Panc1 (cell line): ENCODE measurements at regions not wholly inside any gene's neighbourhood (a gene's known extent, or its start where the extent isn't known, plus 50 kb on each side); places are given as distances from the start of the nearest gene placed in this dataset.

Experiments used
- CTCF ChIP-seq: fragments of 450-650 bp; IDR thresholded peaks from 2 replicates; pipeline ENCODE4 v1.5.1; 2017; ENCODE audit warnings: mild to moderate bottlenecking
- REST ChIP-seq, 2 experiments: IDR thresholded peaks; 2 replicates each; pipeline ENCODE4 v1.6.1; 2011 to 2012; ENCODE audit warnings: low read depth in 2 of 2, control low read depth in 1 of 2, low read length in 1 of 2, mild to moderate bottlenecking in 1 of 2, moderate library complexity in 1 of 2; ENCODE audit not compliant: insufficient read depth in 1 of 2
- SIN3A ChIP-seq: IDR thresholded peaks from 2 replicates; pipeline ENCODE4 v1.6.1; 2012; ENCODE audit warnings: low read depth, mild to moderate bottlenecking, low read length, moderate library complexity, borderline replicate concordance; ENCODE audit not compliant: insufficient read depth
- TCF7L2 ChIP-seq: IDR thresholded peaks from 2 replicates; pipeline ENCODE4 v1.6.1; 2011; ENCODE audit warnings: mild to moderate bottlenecking, low read depth, low read length, inconsistent platforms

GRCh38 chr15:61299075-61299763, 70.1 kb upstream of the RORA start:
- TF ChIP-seq CTCF = no peak
- no peak for TF ChIP-seq SIN3A
- no peak for TF ChIP-seq TCF7L2
- TF ChIP-seq REST (IDR thresholded peaks at IDR 0.05; ENCODE audit: insufficient read depth in 1 of 2, low read depth in 2 of 2, low read length in 1 of 2) = no peak
